IMR-90 (cell line): ENCODE measurements at regions not wholly inside any gene's neighbourhood (a gene's known extent, or its start where the extent isn't known, plus 50 kb on each side); places are given as distances from the start of the nearest gene placed in this dataset.

ENCODE experiments used
- ATAC-seq: fragments of 200-7000 bp; cut with Tn5 transposase; 2 replicates; pipeline ENCODE4 v1.9.1; 2020; ENCODE audit warnings: low read depth, mild to moderate bottlenecking, moderate library complexity
- BruUV-seq: library from RNA; stranded (reverse); fragments of 400-500 nt; replicated peaks from 2 replicates; lab custom pipeline; 2021; lab: Mats Ljungman, UMichigan
- CTCF ChIA-PET: fragments of 300-600 bp; formaldehyde crosslinking; extraction: SDS; loops from one replicate; lab custom pipeline; 2021; ENCODE audit warnings: antibody characterized with exemption; lab: Yijun Ruan, JAX
- POLR2A ChIA-PET: fragments of 300-600 bp; sonication (Branson Sonifier 250); formaldehyde crosslinking; loops from one replicate; lab custom pipeline; 2022; ENCODE audit warnings: antibody characterized with exemption; ENCODE audit not compliant: unreplicated experiment; lab: Charles Lee
- DNase-seq: peaks from one replicate; pipeline ENCODE4 v3.0.0; 2013
- H2AFZ ChIP-seq: replicated peaks from 2 replicates; pipeline ENCODE3; 2013; ENCODE audit warnings: low read length, mild to moderate bottlenecking; ENCODE audit not compliant: poor library complexity
- H2AK5ac ChIP-seq: 2 replicates; pipeline ENCODE4 v1.6.1; 2013; ENCODE audit warnings: low read depth, low read length, inconsistent platforms
- H2AK9ac ChIP-seq: replicated peaks from 2 replicates; pipeline ENCODE3; 2013; ENCODE audit warnings: mild to moderate bottlenecking, low read depth, low read length, moderate library complexity; ENCODE audit not compliant: poor library complexity
- H2BK120ac ChIP-seq: 2 replicates; pipeline ENCODE4 v1.6.1; 2013; ENCODE audit warnings: low read depth, low read length, inconsistent platforms
- H2BK15ac ChIP-seq: 3 replicates; pipeline ENCODE4 v1.6.1; 2013; ENCODE audit warnings: low read depth, low read length, inconsistent platforms
- H2BK20ac ChIP-seq: 2 replicates; pipeline ENCODE4 v1.6.1; 2013; ENCODE audit warnings: low read depth, mild to moderate bottlenecking, inconsistent platforms, low read length, moderate library complexity
- H2BK5ac ChIP-seq: 2 replicates; pipeline ENCODE4 v1.6.1; 2013; ENCODE audit warnings: mild to moderate bottlenecking, low read depth, low read length, inconsistent platforms; ENCODE audit not compliant: poor library complexity, severe bottlenecking
- H3K14ac ChIP-seq: replicated peaks from 2 replicates; pipeline ENCODE4 v1.6.1; 2013; ENCODE audit warnings: low read depth, low read length, inconsistent platforms
- H3K18ac ChIP-seq: 2 replicates; pipeline ENCODE4 v1.6.1; 2013; ENCODE audit warnings: low read depth, low read length, control low read depth
- H3K23ac ChIP-seq: 2 replicates; pipeline ENCODE4 v1.6.1; 2013; ENCODE audit warnings: low read depth, low read length, inconsistent platforms
- H3K27ac ChIP-seq: 2 replicates; pipeline ENCODE4 v1.5.1; 2013; ENCODE audit warnings: mild to moderate bottlenecking, control low read depth, low read length; ENCODE audit not compliant: insufficient read depth
- H3K27me3 ChIP-seq: 2 replicates; pipeline ENCODE4 v1.6.1; 2013; ENCODE audit warnings: low read length; ENCODE audit not compliant: control insufficient read depth, insufficient read depth
- H3K36me3 ChIP-seq: 2 replicates; pipeline ENCODE4 v1.6.1; 2013; ENCODE audit warnings: low read length, mixed read lengths; ENCODE audit not compliant: control insufficient read depth, insufficient read depth
- H3K4ac ChIP-seq: 2 replicates; pipeline ENCODE4 v1.6.1; 2013; ENCODE audit warnings: low read depth, low read length, inconsistent platforms
- H3K4me1 ChIP-seq: 2 replicates; pipeline ENCODE4 v1.6.1; 2013; ENCODE audit warnings: low read length, mixed read lengths; ENCODE audit not compliant: control insufficient read depth, insufficient read depth
- H3K4me2 ChIP-seq: 2 replicates; pipeline ENCODE4 v1.6.1; 2013; ENCODE audit warnings: low read depth, mild to moderate bottlenecking, control low read depth, low read length, moderate library complexity
- H3K4me3 ChIP-seq: 2 replicates; pipeline ENCODE4 v1.5.1; 2013; ENCODE audit warnings: low read depth, mild to moderate bottlenecking, control low read depth, low read length, moderate library complexity; ENCODE audit not compliant: insufficient read depth
- H3K56ac ChIP-seq: 2 replicates; pipeline ENCODE4 v1.6.1; 2013; ENCODE audit warnings: low read length, inconsistent platforms; ENCODE audit not compliant: insufficient read depth; ENCODE audit errors: extremely low read depth
- H3K79me1 ChIP-seq, 2 experiments: 2 replicates each; pipeline ENCODE4 v1.6.1; 2013; ENCODE audit warnings: low read length in 2 of 2, inconsistent platforms in 1 of 2, low read depth in 1 of 2
- H3K9ac ChIP-seq: 2 replicates; pipeline ENCODE4 v1.6.1; 2013; ENCODE audit warnings: low read depth, low read length, control low read depth
- H3K9me1 ChIP-seq: 2 replicates; pipeline ENCODE4 v1.6.1; 2013; ENCODE audit warnings: low read length, inconsistent platforms; ENCODE audit not compliant: insufficient read depth
- H3K9me3 ChIP-seq: 2 replicates; pipeline ENCODE4 v1.6.1; 2013; ENCODE audit warnings: low read length; ENCODE audit not compliant: control insufficient read depth, insufficient read depth
- H4K20me1 ChIP-seq: 2 replicates; pipeline ENCODE4 v1.6.1; 2013; ENCODE audit warnings: low read length, inconsistent platforms; ENCODE audit not compliant: insufficient read depth
- H4K5ac ChIP-seq: 2 replicates; pipeline ENCODE4 v1.6.1; 2013; ENCODE audit warnings: mild to moderate bottlenecking, low read depth, low read length, control low read depth
- H4K8ac ChIP-seq, 2 experiments: 2 replicates each; pipeline ENCODE4 v1.6.1; 2013; ENCODE audit warnings: low read depth in 2 of 2, low read length in 2 of 2, control low read depth in 1 of 2, inconsistent platforms in 1 of 2
- H4K91ac ChIP-seq: 2 replicates; pipeline ENCODE4 v1.6.1; 2013; ENCODE audit warnings: low read depth, low read length, inconsistent platforms; ENCODE audit not compliant: insufficient read depth
- CHD1 ChIP-seq: IDR thresholded peaks from 2 replicates; pipeline ENCODE4 v1.6.1; 2012; ENCODE audit warnings: low read depth, low read length, improper control_type of control experiment
- CTCF ChIP-seq: conservative IDR thresholded peaks from 2 replicates; pipeline ENCODE4 v1.5.1; 2012; ENCODE audit warnings: mild to moderate bottlenecking, low read depth, low read length, improper control_type of control experiment
- SMC3 ChIP-seq: fragments of 150-350 bp; IDR thresholded peaks from 2 replicates; pipeline ENCODE4 v1.6.1; 2016; ENCODE audit warnings: low read depth, mild to moderate bottlenecking, antibody characterized with exemption, low read length, moderate library complexity
- WGBS, 2 experiments: methylation state at CpG; one replicate each; pipeline versions ENCODE4 v1.1.5 to v1.1.7; 2013; ENCODE audit warnings: missing lambda C conversion rate in 2 of 2; ENCODE audit not compliant: insufficient read length in 1 of 2; ENCODE audit errors: extremely low coverage in 2 of 2; 5-methylcytosine and 5-hydroxymethylcytosine counted together
- dilution Hi-C: fragments of 300-500 bp; cut with HindIII; formaldehyde crosslinking; loops from one replicate; pipeline ENCODE4 v1.14.3; 2018; ENCODE audit warnings: low sequenced_read_pairs; ENCODE audit not compliant: unreplicated experiment
- in situ Hi-C: fragments of 300-500 bp; cut with MboI; formaldehyde crosslinking; loops from 3 replicates; pipeline ENCODE4 v1.14.3; 2019; ENCODE audit warnings: low sequenced_read_pairs, inconsistent platforms, mixed read lengths
- intact Hi-C: fragments of 100-400 bp; cut with micrococcal nuclease; formaldehyde crosslinking; loops from 2 replicates; pipeline ENCODE4 v1.10.0; 2022

GRCh38 chr21:18026359-18026758 is 207.2 kb upstream of the C21orf91 start:
- no peak overlapping the region for H3K9ac ChIP-seq
- no peak overlapping the region for H3K27ac ChIP-seq
- ATAC-seq (no peak), DNase-seq (no peak)
- no peak overlapping the region for H3K4me3 ChIP-seq
- H3K9me3 ChIP-seq = peaks cover 8% of the 10 kb centered on the region
- no peak overlapping the region for H4K91ac ChIP-seq
- no peaks in the 10 kb centered on the region for H3K27me3 ChIP-seq
- no peaks in the 10 kb centered on the region for H3K79me1 ChIP-seq
- no TSS peak for BruUV-seq
- no peak overlapping the region for H2BK5ac ChIP-seq
- H3K4ac ChIP-seq = no peak overlapping the region
- H3K4me1 ChIP-seq = no peaks in the 10 kb centered on the region
- no peak overlapping the region for H2BK15ac ChIP-seq
- no peak overlapping the region for H2BK20ac ChIP-seq
- dilution Hi-C loops = no loop called here
- in situ Hi-C loops = no loop called here
- no peak overlapping the region for H3K14ac ChIP-seq
- H2AFZ ChIP-seq = no peak overlapping the region
- H2AK5ac ChIP-seq = no peak overlapping the region
- TF ChIP-seq CTCF (no peak), SMC3 (no peak), CHD1 (no peak)
- no peak overlapping the region for H2AK9ac ChIP-seq
- no peak overlapping the region for H3K56ac ChIP-seq
- no peak overlapping the region for H3K4me2 ChIP-seq
- no peak overlapping the region for H4K8ac ChIP-seq
- no peak overlapping the region for H3K23ac ChIP-seq
- H4K20me1 ChIP-seq = no peaks in the 10 kb centered on the region
- no peak overlapping the region for H2BK120ac ChIP-seq
- POLR2A ChIA-PET = no interaction called here
- no peaks in the 10 kb centered on the region for H3K36me3 ChIP-seq
- H4K5ac ChIP-seq = no peak overlapping the region
- CTCF ChIA-PET = no interaction called here
- H3K18ac ChIP-seq = no peak overlapping the region
- WGBS, 2 experiments = no CpG with 5 or more reads among the region's 1 CpG
- H3K9me1 ChIP-seq = no peaks in the 10 kb centered on the region
- intact Hi-C loops = no loop called here
